Germinal center (tissue), 1 donor: ENCODE measurements at regions not wholly inside any gene's neighbourhood (a gene's known extent, or its start where the extent isn't known, plus 50 kb on each side); places are given as distances from the start of the nearest gene placed in this dataset.

ENCODE experiments used
- DNase-seq: peaks from one replicate; pipeline ENCODE4 v3.0.0; 2012; ENCODE audit warnings: mixed read lengths, low spot score

GRCh38 chr3:55341502-55342031 is 145.5 kb downstream of the WNT5A start:
- DNase-seq = no peak

- DNase-seq = no peak
Measured at GRCh38 chr3:55339819-55340218, 147.3 kb downstream of the WNT5A start.

GRCh38 chr3:55339390-55339789 is 147.7 kb downstream of the WNT5A start:
- no peak for DNase-seq

GRCh38 chr3:55337641-55338180 is 149.4 kb downstream of the WNT5A start:
- DNase-seq = no peak

GRCh38 chr3:55333923-55334322 is 153.2 kb downstream of the WNT5A start:
- no peak for DNase-seq

GRCh38 chr3:55333046-55333445 is 154.1 kb downstream of the WNT5A start:
- DNase-seq = no peak

- no peak for DNase-seq
Measured at GRCh38 chr3:55332176-55332575, 154.9 kb downstream of the WNT5A start.

GRCh38 chr3:55331524-55331923 is 155.6 kb downstream of the WNT5A start:
- no peak for DNase-seq

GRCh38 chr3:55330756-55331155 is 156.3 kb downstream of the WNT5A start:
- DNase-seq = no peak

- DNase-seq = no peak
Measured at GRCh38 chr3:55330355-55330754, 156.8 kb downstream of the WNT5A start.

- DNase-seq = no peak
Measured at GRCh38 chr3:55329849-55330248, 157.3 kb downstream of the WNT5A start.

- DNase-seq = no peak
Measured at GRCh38 chr3:55327131-55327920, 159.8 kb downstream of the WNT5A start.

GRCh38 chr3:55322638-55323037 is 164.5 kb downstream of the WNT5A start:
- no peak for DNase-seq

- DNase-seq = no peak
Measured at GRCh38 chr3:55320928-55321327, 166.2 kb downstream of the WNT5A start.

- DNase-seq = no peak
Measured at GRCh38 chr3:55315396-55315795, 171.7 kb downstream of the WNT5A start.

- DNase-seq = no peak
Measured at GRCh38 chr3:55313666-55314065, 173.4 kb downstream of the WNT5A start.

GRCh38 chr3:55309336-55309735 is 177.8 kb downstream of the WNT5A start:
- DNase-seq = no peak

GRCh38 chr3:55307622-55308021 is 179.5 kb downstream of the WNT5A start:
- DNase-seq = no peak

- no peak for DNase-seq
Measured at GRCh38 chr3:55305696-55306485, 181.2 kb downstream of the WNT5A start.

- DNase-seq = no peak
Measured at GRCh38 chr3:55300701-55301100, 186.4 kb downstream of the WNT5A start.

GRCh38 chr3:55297706-55298105 is 189.4 kb downstream of the WNT5A start:
- no peak for DNase-seq

- DNase-seq = no peak
Measured at GRCh38 chr3:55297245-55297644, 189.9 kb downstream of the WNT5A start.

- no peak for DNase-seq
Measured at GRCh38 chr3:55296791-55297190, 190.3 kb downstream of the WNT5A start.
